Brain microvascular endothelial cell (primary cell): ENCODE measurements at regions not wholly inside any gene's neighbourhood (a gene's known extent, or its start where the extent isn't known, plus 50 kb on each side); places are given as distances from the start of the nearest gene placed in this dataset.

Experiments
- DNase-seq: peaks from one replicate; pipeline ENCODE4 v3.0.0-alpha.2; 2020
- H3K27ac ChIP-seq: fragments of 250-450 bp; sonication (Bioruptor Pico); 2 replicates; pipeline ENCODE4 v1.5.1; 2020; ENCODE audit warnings: mild to moderate bottlenecking, moderate library complexity
- H3K27me3 ChIP-seq: fragments of 250-450 bp; sonication (Bioruptor Pico); replicated peaks from 2 replicates; pipeline ENCODE4 v1.5.1; 2020; ENCODE audit warnings: mild to moderate bottlenecking
- H3K36me3 ChIP-seq: fragments of 250-450 bp; sonication (Bioruptor Pico); replicated peaks from 2 replicates; pipeline ENCODE4 v1.5.1; 2020; ENCODE audit warnings: mild to moderate bottlenecking
- H3K4me3 ChIP-seq: 2 replicates; pipeline ENCODE4 v1.5.1; 2011; ENCODE audit warnings: low read depth, mild to moderate bottlenecking, control low read depth, low read length, moderate library complexity
- in situ Hi-C: cut with HindIII; loops from 2 replicates; pipeline ENCODE4 v1.10.0; 2017; ENCODE audit warnings: low sequenced_read_pairs, low pct_ligation_motif_present
- TF ChIP-seq, protein P1 (sequence below): IDR thresholded peaks from 2 replicates; pipeline ENCODE4 v1.5.1; 2011; ENCODE audit warnings: low read depth, mild to moderate bottlenecking, moderate library complexity, low read length, control low read depth, inconsistent platforms; ENCODE audit errors: missing control alignments

DNA sequence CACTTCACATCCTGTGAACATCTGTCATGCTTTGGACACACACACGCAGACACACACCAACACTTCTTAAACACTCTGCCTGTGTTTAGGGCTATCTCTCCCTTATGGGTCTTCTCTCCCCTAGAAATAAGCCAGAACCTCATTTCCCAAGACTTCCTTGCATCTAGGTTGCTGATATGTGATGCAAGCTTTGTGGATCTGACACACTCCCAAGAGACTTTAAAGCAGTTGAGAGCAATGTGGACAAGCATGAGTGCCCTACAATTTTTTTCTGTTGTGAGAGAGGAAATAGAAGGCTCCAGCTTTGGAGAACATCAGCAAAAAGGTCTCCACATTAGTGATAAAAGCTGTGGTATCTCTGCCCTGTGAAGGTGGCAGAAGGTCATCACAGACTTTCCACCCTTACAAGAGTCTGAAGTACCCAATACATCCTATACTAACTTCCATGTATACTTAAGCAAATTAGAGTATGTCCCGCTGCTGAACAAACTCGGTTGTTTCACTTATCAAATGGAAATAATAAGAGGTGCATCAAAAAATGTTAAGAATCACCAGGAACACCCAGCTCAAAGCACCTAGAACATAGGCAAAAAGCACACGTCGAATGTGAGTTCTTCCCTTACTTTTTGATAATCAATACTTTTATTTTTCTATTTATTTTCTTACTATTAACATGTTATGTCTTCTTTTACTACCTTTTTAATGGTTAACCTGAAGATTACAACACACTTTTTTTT, 267.6 kb downstream of the SETD4 start:
- TF ChIP-seq, protein P1, sequence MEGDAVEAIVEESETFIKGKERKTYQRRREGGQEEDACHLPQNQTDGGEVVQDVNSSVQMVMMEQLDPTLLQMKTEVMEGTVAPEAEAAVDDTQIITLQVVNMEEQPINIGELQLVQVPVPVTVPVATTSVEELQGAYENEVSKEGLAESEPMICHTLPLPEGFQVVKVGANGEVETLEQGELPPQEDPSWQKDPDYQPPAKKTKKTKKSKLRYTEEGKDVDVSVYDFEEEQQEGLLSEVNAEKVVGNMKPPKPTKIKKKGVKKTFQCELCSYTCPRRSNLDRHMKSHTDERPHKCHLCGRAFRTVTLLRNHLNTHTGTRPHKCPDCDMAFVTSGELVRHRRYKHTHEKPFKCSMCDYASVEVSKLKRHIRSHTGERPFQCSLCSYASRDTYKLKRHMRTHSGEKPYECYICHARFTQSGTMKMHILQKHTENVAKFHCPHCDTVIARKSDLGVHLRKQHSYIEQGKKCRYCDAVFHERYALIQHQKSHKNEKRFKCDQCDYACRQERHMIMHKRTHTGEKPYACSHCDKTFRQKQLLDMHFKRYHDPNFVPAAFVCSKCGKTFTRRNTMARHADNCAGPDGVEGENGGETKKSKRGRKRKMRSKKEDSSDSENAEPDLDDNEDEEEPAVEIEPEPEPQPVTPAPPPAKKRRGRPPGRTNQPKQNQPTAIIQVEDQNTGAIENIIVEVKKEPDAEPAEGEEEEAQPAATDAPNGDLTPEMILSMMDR: no peak
- in situ Hi-C loops: no loop called here
- no peaks in the 10 kb centered on the region for H3K27me3 ChIP-seq
- DNase-seq: no peak
- H3K27ac ChIP-seq: no peak overlapping the region
- no peaks in the 10 kb centered on the region for H3K36me3 ChIP-seq
- no peak overlapping the region for H3K4me3 ChIP-seq

GRCh38 chr21:35791541-35792325, 268.6 kb downstream of the SETD4 start:
- Histone ChIP-seq H3K4me3 (no peak overlapping the region), H3K27ac (no peak overlapping the region), H3K27me3 (no peaks in the 10 kb centered on the region), H3K36me3 (no peaks in the 10 kb centered on the region)
- in situ Hi-C loops: no loop called here
- TF ChIP-seq, protein P1: no peak
- no peak for DNase-seq

DNA sequence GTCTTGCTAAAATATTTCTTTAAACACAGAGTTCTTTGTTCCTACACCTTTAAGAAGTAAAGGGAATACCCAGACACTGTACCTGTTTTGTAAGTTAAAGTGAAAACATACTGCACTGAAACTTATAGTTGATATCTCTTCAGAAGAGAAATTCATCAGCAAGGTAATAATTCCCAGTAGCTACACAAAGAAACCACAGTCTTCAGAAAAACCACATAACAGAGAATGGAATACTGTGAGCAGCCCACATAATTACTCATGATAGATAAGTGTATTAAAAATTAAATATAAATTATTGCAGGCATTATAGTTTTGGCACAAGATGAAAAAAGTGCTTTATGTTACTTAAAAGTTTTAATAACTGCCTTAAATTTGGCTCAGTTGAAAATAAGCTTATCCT, 276.6 kb downstream of the SETD4 start:
- TF ChIP-seq, protein P1: no peak
- DNase-seq: no peak
- in situ Hi-C loops: no loop called here
- H3K4me3 ChIP-seq: no peak overlapping the region
- H3K27me3 ChIP-seq: no peaks in the 10 kb centered on the region
- no peaks in the 10 kb centered on the region for H3K36me3 ChIP-seq
- no peak overlapping the region for H3K27ac ChIP-seq

- Histone ChIP-seq H3K36me3 (no peaks in the 10 kb centered on the region), H3K27ac (no peak overlapping the region), H3K27me3 (no peaks in the 10 kb centered on the region), H3K4me3 (no peak overlapping the region)
- in situ Hi-C loops: no loop called here
- TF ChIP-seq, protein P1: no peak
- no peak for DNase-seq
Observed at GRCh38 chr21:35782667-35783066, 277.7 kb downstream of the SETD4 start.

DNA sequence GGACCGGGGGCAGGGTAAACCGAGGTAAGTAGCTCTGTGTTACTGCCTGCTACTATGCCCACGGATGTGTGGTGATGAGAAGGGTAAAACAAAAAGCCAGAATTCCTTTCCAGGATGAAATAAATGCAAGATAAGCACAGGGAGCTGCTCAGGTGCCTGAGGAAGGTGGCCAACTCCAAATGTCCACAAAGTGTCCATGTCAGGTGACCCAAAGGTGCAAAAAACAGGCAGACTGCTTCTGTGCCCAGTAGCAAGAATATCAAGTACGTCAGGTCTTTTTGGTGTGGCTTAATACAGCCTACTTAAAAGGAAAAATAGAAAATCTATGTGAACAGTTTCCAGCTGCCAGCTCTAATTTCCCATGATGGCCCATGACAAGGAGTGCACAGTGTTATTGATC, 279.3 kb downstream of the SETD4 start:
- in situ Hi-C loops: no loop called here
- Histone ChIP-seq H3K36me3 (no peaks in the 10 kb centered on the region), H3K4me3 (no peak overlapping the region), H3K27ac (no peak overlapping the region), H3K27me3 (no peaks in the 10 kb centered on the region)
- TF ChIP-seq, protein P1: no peak
- no peak for DNase-seq
